ENCODE measurements at regions not wholly inside any gene's neighbourhood (a gene's known extent, or its start where the extent isn't known, plus 50 kb on each side); places are given as distances from the start of the nearest gene placed in this dataset.

DNA sequence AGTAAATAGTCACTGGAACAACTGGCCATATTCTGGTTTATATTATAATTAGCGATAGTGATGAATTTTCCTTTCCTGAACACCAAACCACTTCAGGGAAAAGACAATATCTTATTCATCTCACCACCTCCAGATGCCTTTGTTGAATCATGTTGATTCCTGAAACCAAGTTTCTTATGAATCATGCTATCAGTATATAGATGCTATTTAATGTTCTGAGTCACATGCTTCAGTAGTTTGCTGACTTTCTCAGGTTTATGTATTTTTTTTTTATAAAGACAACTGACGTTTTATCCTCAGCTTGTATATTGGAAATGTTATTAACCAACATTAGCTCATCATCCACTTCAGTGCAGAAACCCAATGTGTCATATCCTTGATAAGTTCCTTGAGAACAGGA is 710.2 kb upstream of the POU3F2 start:
- H3K27me3 ChIP-seq, result no peaks in the 10 kb centered on the region
- no peaks in the 10 kb centered on the region for H3K4me1 ChIP-seq
- no peak overlapping the region for H3K4me3 ChIP-seq
- H3K36me3 ChIP-seq, result no peaks in the 10 kb centered on the region
- H3K9me3 ChIP-seq, result no peaks in the 10 kb centered on the region
- WGBS, result 47% methylated on average over 2 of the region's 2 CpGs
- TF ChIP-seq POLR2AphosphoS5 (IDR thresholded peaks at IDR 0.05), result no peak
- no peak overlapping the region for H3K27ac ChIP-seq
- no peak for DNase-seq (ENCODE audit: low spot score in 2 of 2)

DNA sequence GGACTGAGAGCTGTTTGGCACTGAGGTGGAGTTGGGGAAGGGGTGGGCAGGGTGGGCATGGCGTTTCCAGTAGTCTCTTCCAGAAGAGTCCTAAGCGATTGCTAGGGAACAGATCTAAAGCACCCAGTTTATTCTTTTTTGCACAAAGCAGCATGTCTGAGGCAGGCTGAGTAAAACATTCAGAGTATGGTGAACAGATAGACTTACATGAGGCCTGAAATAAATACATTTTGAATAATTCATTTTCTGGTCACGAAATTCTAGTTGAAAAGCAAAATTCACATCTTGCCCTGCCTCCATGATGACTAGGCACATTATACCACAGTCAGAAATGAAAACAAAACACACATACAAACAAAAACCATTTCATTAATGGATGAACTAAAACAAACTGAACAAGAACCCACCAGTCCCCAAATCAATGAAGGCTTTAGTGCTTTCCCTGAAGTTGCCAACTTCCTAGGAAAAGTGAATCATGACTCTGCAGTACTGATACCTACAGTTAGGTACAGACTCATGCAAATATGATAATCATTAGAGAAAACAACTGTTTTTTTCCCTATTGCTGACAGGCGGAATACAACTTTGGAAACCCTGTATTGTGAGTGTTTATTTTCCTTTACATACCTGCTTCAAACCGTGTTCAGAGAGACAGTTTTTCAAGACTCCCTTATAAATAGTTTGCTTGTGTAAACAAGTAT is 702.9 kb upstream of the POU3F2 start:
- no peak overlapping the region for H3K4me3 ChIP-seq
- no peaks in the 10 kb centered on the region for H3K36me3 ChIP-seq
- H3K4me1 ChIP-seq, result no peaks in the 10 kb centered on the region
- no peak overlapping the region for H3K27ac ChIP-seq
- no peak for DNase-seq (ENCODE audit: low spot score in 2 of 2)
- peaks cover 4% of the 10 kb centered on the region for H3K9me3 ChIP-seq
- WGBS, result 60% methylated on average over 5 of the region's 5 CpGs
- TF ChIP-seq EP300 (IDR thresholded peaks at IDR 0.05) (no peak), POLR2A (IDR thresholded peaks at IDR 0.05) (no peak), POLR2AphosphoS5 (IDR thresholded peaks at IDR 0.05) (no peak)
- TF ChIP-seq, protein P1, sequence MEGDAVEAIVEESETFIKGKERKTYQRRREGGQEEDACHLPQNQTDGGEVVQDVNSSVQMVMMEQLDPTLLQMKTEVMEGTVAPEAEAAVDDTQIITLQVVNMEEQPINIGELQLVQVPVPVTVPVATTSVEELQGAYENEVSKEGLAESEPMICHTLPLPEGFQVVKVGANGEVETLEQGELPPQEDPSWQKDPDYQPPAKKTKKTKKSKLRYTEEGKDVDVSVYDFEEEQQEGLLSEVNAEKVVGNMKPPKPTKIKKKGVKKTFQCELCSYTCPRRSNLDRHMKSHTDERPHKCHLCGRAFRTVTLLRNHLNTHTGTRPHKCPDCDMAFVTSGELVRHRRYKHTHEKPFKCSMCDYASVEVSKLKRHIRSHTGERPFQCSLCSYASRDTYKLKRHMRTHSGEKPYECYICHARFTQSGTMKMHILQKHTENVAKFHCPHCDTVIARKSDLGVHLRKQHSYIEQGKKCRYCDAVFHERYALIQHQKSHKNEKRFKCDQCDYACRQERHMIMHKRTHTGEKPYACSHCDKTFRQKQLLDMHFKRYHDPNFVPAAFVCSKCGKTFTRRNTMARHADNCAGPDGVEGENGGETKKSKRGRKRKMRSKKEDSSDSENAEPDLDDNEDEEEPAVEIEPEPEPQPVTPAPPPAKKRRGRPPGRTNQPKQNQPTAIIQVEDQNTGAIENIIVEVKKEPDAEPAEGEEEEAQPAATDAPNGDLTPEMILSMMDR (IDR thresholded peaks at IDR 0.05), result no peak
- no peaks in the 10 kb centered on the region for H3K27me3 ChIP-seq

DNA sequence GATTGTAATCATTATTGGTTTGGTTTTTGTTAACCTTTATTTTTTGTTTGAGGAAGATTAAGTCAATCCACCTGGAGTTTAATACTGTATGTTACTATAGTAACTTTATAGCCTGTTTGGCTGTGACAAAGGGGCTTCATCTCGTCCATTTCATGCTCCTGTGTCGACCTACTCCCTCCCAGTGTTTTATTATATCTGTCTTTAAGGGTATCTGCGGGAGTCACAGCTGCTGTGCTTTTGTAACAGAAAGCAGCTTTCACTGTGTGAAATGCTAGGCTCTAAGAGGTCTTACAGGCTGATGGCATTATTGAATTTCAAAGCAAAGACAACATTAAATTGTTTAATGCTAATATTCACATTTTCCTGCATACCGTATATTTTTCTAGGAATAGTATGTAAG is 698.0 kb upstream of the POU3F2 start:
- Histone ChIP-seq H3K27me3 (no peaks in the 10 kb centered on the region), H3K4me3 (no peak overlapping the region), H3K4me1 (no peaks in the 10 kb centered on the region), H3K9me3 (peaks cover 4% of the 10 kb centered on the region), H3K36me3 (no peaks in the 10 kb centered on the region), H3K27ac (no peak overlapping the region)
- DNase-seq (ENCODE audit: low spot score in 2 of 2), result no peak
- 20% methylated on average over 4 of the region's 4 CpGs for WGBS
- no peak for TF ChIP-seq POLR2AphosphoS5 (IDR thresholded peaks at IDR 0.05)
- TF ChIP-seq, protein P1 (IDR thresholded peaks at IDR 0.05), result no peak

DNA sequence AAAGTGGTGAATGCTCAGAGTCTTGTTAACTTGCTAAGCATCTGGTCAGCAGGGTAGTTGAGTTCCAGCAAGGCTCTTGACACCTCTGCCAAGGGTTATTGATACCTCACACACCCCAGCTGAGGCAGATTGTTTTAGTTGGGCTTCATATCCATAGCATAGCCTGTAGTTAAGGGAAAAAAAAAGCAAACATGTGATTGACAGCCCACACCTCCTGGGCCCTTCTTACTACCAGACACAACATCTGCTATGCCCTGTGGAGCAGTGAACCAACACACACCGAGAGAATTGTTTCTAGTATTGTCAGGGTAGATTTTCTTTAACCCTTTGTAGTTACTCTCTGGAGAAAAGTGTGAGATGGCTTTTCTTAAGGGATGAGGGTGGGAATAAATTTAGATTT is 697.0 kb upstream of the POU3F2 start:
- Histone ChIP-seq H3K4me1 (no peaks in the 10 kb centered on the region), H3K9me3 (peaks cover 4% of the 10 kb centered on the region), H3K27ac (no peak overlapping the region), H3K4me3 (no peak overlapping the region), H3K36me3 (no peaks in the 10 kb centered on the region), H3K27me3 (no peaks in the 10 kb centered on the region)
- 8% methylated on average over 1 of the region's 1 CpG for WGBS
- TF ChIP-seq POLR2AphosphoS5 (IDR thresholded peaks at IDR 0.05) (no peak), EP300 (IDR thresholded peaks at IDR 0.05) (no peak), POLR2A (IDR thresholded peaks at IDR 0.05) (no peak)
- TF ChIP-seq, protein P1 (IDR thresholded peaks at IDR 0.05), result no peak
- DNase-seq (ENCODE audit: low spot score in 2 of 2), result no peak

DNA sequence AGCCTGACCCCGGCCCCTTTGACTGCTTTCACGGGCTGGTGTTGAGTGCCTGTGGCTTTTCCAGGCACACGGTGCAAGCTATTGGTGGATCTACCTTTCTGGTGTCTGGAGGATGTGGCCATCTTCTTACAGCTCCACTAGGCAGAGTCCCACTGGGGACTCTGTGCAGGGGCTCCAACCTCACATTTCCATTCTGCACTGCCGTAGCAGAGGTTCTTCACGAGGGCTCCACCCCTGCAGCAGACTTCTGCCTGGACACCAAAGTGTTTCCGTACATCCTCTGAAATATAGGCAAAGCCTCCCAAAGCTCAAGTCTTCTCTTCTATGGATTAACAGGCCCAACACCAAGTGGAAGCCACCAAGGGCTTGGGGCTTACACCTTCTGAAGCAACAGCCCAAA is 691.5 kb upstream of the POU3F2 start:
- no peaks in the 10 kb centered on the region for H3K36me3 ChIP-seq
- no peaks in the 10 kb centered on the region for H3K27me3 ChIP-seq
- TF ChIP-seq POLR2A (IDR thresholded peaks at IDR 0.05) (no peak), EP300 (IDR thresholded peaks at IDR 0.05) (no peak), POLR2AphosphoS5 (IDR thresholded peaks at IDR 0.05) (no peak)
- TF ChIP-seq, protein P1 (IDR thresholded peaks at IDR 0.05), result no peak

DNA sequence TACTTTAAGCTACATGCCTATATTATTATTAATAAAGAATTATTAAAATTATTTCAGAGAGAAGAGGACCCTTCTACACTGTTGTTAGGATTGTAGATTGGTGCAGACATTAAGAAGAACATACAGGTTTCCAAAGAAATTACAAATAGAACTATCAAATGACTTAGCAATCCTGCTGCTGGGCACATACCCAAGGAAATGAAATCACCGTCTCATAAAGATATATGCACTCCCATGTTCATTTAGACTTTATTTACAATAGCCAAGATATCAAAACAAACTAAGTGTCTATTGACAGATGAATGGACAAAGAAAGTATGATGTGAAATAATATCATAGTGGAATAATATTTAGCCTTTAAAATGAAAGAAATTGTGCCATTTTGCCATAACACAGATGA is 687.7 kb upstream of the POU3F2 start:
- Histone ChIP-seq H3K4me3 (no peak overlapping the region), H3K36me3 (no peaks in the 10 kb centered on the region), H3K4me1 (no peaks in the 10 kb centered on the region), H3K9me3 (no peaks in the 10 kb centered on the region), H3K27me3 (no peaks in the 10 kb centered on the region), H3K27ac (no peak overlapping the region)
- DNase-seq (ENCODE audit: low spot score in 2 of 2), result no peak
- TF ChIP-seq EP300 (IDR thresholded peaks at IDR 0.05), result no peak
- no peak for TF ChIP-seq POLR2A (IDR thresholded peaks at IDR 0.05)
- TF ChIP-seq POLR2AphosphoS5 (IDR thresholded peaks at IDR 0.05), result no peak
- TF ChIP-seq, protein P1 (IDR thresholded peaks at IDR 0.05), result no peak
- 45% methylated on average over 1 of the region's 1 CpG for WGBS

More for the DNA sequence above, 691.5 kb upstream of the POU3F2 start:
- H3K9me3 ChIP-seq, result no peaks in the 10 kb centered on the region
- DNase-seq (ENCODE audit: low spot score in 2 of 2), result no peak
- H3K4me1 ChIP-seq, result no peaks in the 10 kb centered on the region
- WGBS, result 96% methylated on average over 3 of the region's 6 CpGs
- no peak overlapping the region for H3K27ac ChIP-seq
- no peak overlapping the region for H3K4me3 ChIP-seq
